Progenitor cell of endocrine pancreas (in vitro differentiated cells): ENCODE measurements at regions not wholly inside any gene's neighbourhood (a gene's known extent, or its start where the extent isn't known, plus 50 kb on each side); places are given as distances from the start of the nearest gene placed in this dataset.
"Not testable (repeated sequence)": the region's sequence is repeated elsewhere in the genome, so short reads cannot be mapped to it uniquely, and the experiment has no call there.

Source experiments
- DNase-seq: peaks from one replicate; pipeline ENCODE4 v3.0.0; 2021; ENCODE audit warnings: low spot score; ENCODE audit not compliant: unreplicated experiment
- H3K27ac Mint-ChIP-seq: 2 replicates; pipeline ENCODE4 v1.8.0; 2021; ENCODE audit warnings: mild to moderate bottlenecking, moderate library complexity, mixed read lengths
- H3K27me3 Mint-ChIP-seq: 2 replicates; pipeline ENCODE4 v1.8.0; 2021; ENCODE audit warnings: mixed read lengths
- H3K36me3 Mint-ChIP-seq: 2 replicates; pipeline ENCODE4 v1.8.0; 2022; ENCODE audit warnings: mixed read lengths; ENCODE audit not compliant: insufficient read depth
- H3K4me1 Mint-ChIP-seq: 2 replicates; pipeline ENCODE4 v1.8.0; 2021; ENCODE audit warnings: low read depth, mixed read lengths
- H3K4me3 Mint-ChIP-seq: 2 replicates; pipeline ENCODE4 v1.8.0; 2021; ENCODE audit warnings: low read depth, mild to moderate bottlenecking, moderate library complexity, mixed read lengths
- H3K9me3 Mint-ChIP-seq: 2 replicates; pipeline ENCODE4 v1.8.0; 2021; ENCODE audit warnings: low read depth, mixed read lengths
- CTCF ChIP-seq: fragments of 200-600 bp; sonication (generic); IDR thresholded peaks from one replicate; pipeline ENCODE4 v1.5.0; 2021; ENCODE audit warnings: antibody characterized with exemption, mild to moderate bottlenecking; ENCODE audit not compliant: unreplicated experiment

GRCh38 chr14:22252686-22253085 lies 336.3 kb downstream of the DAD1 start:
- Mint-ChIP-seq H3K4me1 (peaks cover 6% of the 10 kb centered on the region), H3K27ac (no peak overlapping the region), H3K36me3 (no peaks in the 10 kb centered on the region), H3K27me3 (peaks cover 34% of the 10 kb centered on the region), H3K4me3 (no peak overlapping the region), H3K9me3 (no peaks in the 10 kb centered on the region)
- DNase-seq, result no peak
- TF ChIP-seq CTCF, result no peak

- H3K4me1 Mint-ChIP-seq, result peaks cover 6% of the 10 kb centered on the region
- DNase-seq, result no peak
- peaks cover 43% of the 10 kb centered on the region for H3K27me3 Mint-ChIP-seq
- no peaks in the 10 kb centered on the region for H3K9me3 Mint-ChIP-seq
- no peak overlapping the region for H3K4me3 Mint-ChIP-seq
- no peak for TF ChIP-seq CTCF
- H3K36me3 Mint-ChIP-seq, result no peaks in the 10 kb centered on the region
- H3K27ac Mint-ChIP-seq, result no peak overlapping the region
Observed at GRCh38 chr14:22251090-22251489, 337.9 kb downstream of the DAD1 start.

GRCh38 chr14:22249770-22250169 lies 339.3 kb downstream of the DAD1 start:
- Mint-ChIP-seq H3K36me3 (no peaks in the 10 kb centered on the region), H3K4me1 (peaks cover 7% of the 10 kb centered on the region), H3K27me3 (peaks cover 36% of the 10 kb centered on the region), H3K4me3 (no peak overlapping the region), H3K9me3 (no peaks in the 10 kb centered on the region), H3K27ac (no peak overlapping the region)
- TF ChIP-seq CTCF, result no peak
- DNase-seq, result no peak

GRCh38 chr14:22243971-22244581 lies 344.9 kb downstream of the DAD1 start:
- TF ChIP-seq CTCF, result no peak
- peaks cover 17% of the 10 kb centered on the region for H3K27me3 Mint-ChIP-seq
- DNase-seq, result no peak
- H3K9me3 Mint-ChIP-seq, result no peaks in the 10 kb centered on the region
- H3K36me3 Mint-ChIP-seq, result no peaks in the 10 kb centered on the region
- no peak overlapping the region for H3K4me3 Mint-ChIP-seq
- H3K4me1 Mint-ChIP-seq, result peaks cover 6% of the 10 kb centered on the region
- H3K27ac Mint-ChIP-seq, result no peak overlapping the region

GRCh38 chr14:22238320-22238719 lies 350.7 kb downstream of the DAD1 start:
- H3K27ac Mint-ChIP-seq, result peak overlapping the region; percentile 16
- not testable (repeated sequence) for H3K27me3 Mint-ChIP-seq, H3K4me3 Mint-ChIP-seq, H3K36me3 Mint-ChIP-seq, H3K9me3 Mint-ChIP-seq, DNase-seq
- peaks cover 17% of the 10 kb centered on the region for H3K4me1 Mint-ChIP-seq

- DNase-seq, result no peak
- no peaks in the 10 kb centered on the region for H3K36me3 Mint-ChIP-seq
- no peaks in the 10 kb centered on the region for H3K27me3 Mint-ChIP-seq
- H3K27ac Mint-ChIP-seq, result no peak overlapping the region
- no peak for TF ChIP-seq CTCF
- peaks cover 8% of the 10 kb centered on the region for H3K9me3 Mint-ChIP-seq
- H3K4me3 Mint-ChIP-seq, result no peak overlapping the region
- H3K4me1 Mint-ChIP-seq, result peaks cover 8% of the 10 kb centered on the region
Observed at GRCh38 chr14:22233377-22233776, 355.6 kb downstream of the DAD1 start.
